Neural cell (in vitro differentiated cells): ENCODE measurements at regions not wholly inside any gene's neighbourhood (a gene's known extent, or its start where the extent isn't known, plus 50 kb on each side); places are given as distances from the start of the nearest gene placed in this dataset.

Experiments used
- H2AFZ ChIP-seq: fragments of 200-600, 300-800 bp; sonication (generic), shearing (Covaris generic); 2 replicates; pipeline ENCODE4 v1.6.0; 2014; ENCODE audit warnings: low read depth, mild to moderate bottlenecking, antibody characterized with exemption, low read length, moderate library complexity
- H3F3A ChIP-seq: fragments of 200-600 bp; shearing (Covaris generic); 2 replicates; pipeline ENCODE4 v1.6.1; 2016; ENCODE audit warnings: mild to moderate bottlenecking, moderate library complexity, mixed read lengths, antibody characterized with exemption, low read length; ENCODE audit not compliant: insufficient read depth, poor library complexity, severe bottlenecking
- H3K27ac ChIP-seq: fragments of 200-600, 300-800 bp; sonication (generic), shearing (Covaris generic); 2 replicates; pipeline ENCODE4 v1.5.1; 2014; ENCODE audit warnings: mild to moderate bottlenecking, low read length, moderate library complexity
- H3K27me3 ChIP-seq: fragments of 300-800, 200-600 bp; sonication (generic), shearing (Covaris generic); 2 replicates; pipeline ENCODE4 v1.6.0; 2014; ENCODE audit warnings: mild to moderate bottlenecking, low read depth, low read length, moderate library complexity; ENCODE audit not compliant: insufficient read depth
- H3K36me3 ChIP-seq: fragments of 300-800, 200-600 bp; sonication (generic), shearing (Covaris generic); 2 replicates; pipeline ENCODE4 v1.5.1; 2014; ENCODE audit warnings: mild to moderate bottlenecking, antibody characterized with exemption, low read length, moderate library complexity; ENCODE audit not compliant: insufficient read depth
- H3K4me2 ChIP-seq: fragments of 300-800, 200-600 bp; sonication (generic), shearing (Covaris generic); 2 replicates; pipeline ENCODE4 v1.6.0; 2014; ENCODE audit warnings: mild to moderate bottlenecking, low read length
- H3K4me3 ChIP-seq: fragments of 300-800, 200-600 bp; sonication (generic), shearing (Covaris generic); 2 replicates; pipeline ENCODE4 v1.5.1; 2014; ENCODE audit warnings: mild to moderate bottlenecking, low read length, moderate library complexity
- H3K79me2 ChIP-seq: fragments of 200-600 bp; shearing (Covaris generic); replicated peaks from 2 replicates; pipeline ENCODE4 v1.6.0; 2014; ENCODE audit warnings: mild to moderate bottlenecking, low read length, moderate library complexity; ENCODE audit not compliant: insufficient read depth
- H3K9ac ChIP-seq: fragments of 300-800, 200-600 bp; sonication (generic), shearing (Covaris generic); 2 replicates; pipeline ENCODE4 v1.6.1; 2016; ENCODE audit warnings: mild to moderate bottlenecking, low read length, mixed read lengths
- H3K9me2 ChIP-seq: fragments of 200-600 bp; shearing (Covaris generic); 2 replicates; pipeline ENCODE4 v1.6.1; 2016; ENCODE audit warnings: mild to moderate bottlenecking, low read length, mixed read lengths; ENCODE audit not compliant: insufficient read depth
- H3K9me3 ChIP-seq: fragments of 200-600, 300-800 bp; sonication (generic), shearing (Covaris generic); 2 replicates; pipeline ENCODE4 v1.6.1; 2016; ENCODE audit warnings: mild to moderate bottlenecking, mixed run types, low read length, moderate library complexity, mixed read lengths
- H4K20me1 ChIP-seq: fragments of 200-600 bp; shearing (Covaris generic); 2 replicates; pipeline ENCODE4 v1.6.1; 2016; ENCODE audit warnings: mild to moderate bottlenecking, mixed run types; ENCODE audit not compliant: insufficient read depth
- CTCF ChIP-seq: fragments of 450-650 bp; IDR thresholded peaks from 2 replicates; pipeline ENCODE4 v1.5.1; 2014; ENCODE audit warnings: antibody characterized with exemption, mild to moderate bottlenecking, moderate library complexity; ENCODE audit not compliant: poor library complexity, severe bottlenecking
- EP300 ChIP-seq: fragments of 450-650 bp; conservative IDR thresholded peaks from 2 replicates; pipeline ENCODE4 v1.6.1; 2014; ENCODE audit warnings: antibody characterized with exemption, mild to moderate bottlenecking, moderate library complexity; ENCODE audit not compliant: poor library complexity, severe bottlenecking
- EZH2 ChIP-seq: fragments of 200-600, 300-800 bp; shearing (Covaris generic), sonication (generic); IDR thresholded peaks from 2 replicates; pipeline ENCODE4 v1.6.1; 2014; ENCODE audit warnings: antibody characterized with exemption, low read length, borderline replicate concordance, mild to moderate bottlenecking; ENCODE audit not compliant: insufficient read depth, poor library complexity, severe bottlenecking
- MXI1 ChIP-seq: fragments of 450-650 bp; conservative IDR thresholded peaks from 2 replicates; pipeline ENCODE4 v1.6.1; 2014; ENCODE audit warnings: antibody characterized with exemption, mild to moderate bottlenecking; ENCODE audit not compliant: poor library complexity, severe bottlenecking
- POLR2AphosphoS5 ChIP-seq: IDR thresholded peaks from 2 replicates; pipeline ENCODE4 v1.6.1; 2012
- RAD21 ChIP-seq: fragments of 450-650 bp; conservative IDR thresholded peaks from 2 replicates; pipeline ENCODE4 v1.6.1; 2014; ENCODE audit warnings: antibody characterized with exemption, mild to moderate bottlenecking, moderate library complexity
- REST ChIP-seq: IDR thresholded peaks from 2 replicates; pipeline ENCODE4 v1.6.1; 2012; ENCODE audit warnings: borderline replicate concordance
- SMC3 ChIP-seq: fragments of 450-650 bp; conservative IDR thresholded peaks from 2 replicates; pipeline ENCODE4 v1.6.1; 2014; ENCODE audit warnings: antibody characterized with exemption, mild to moderate bottlenecking, moderate library complexity; ENCODE audit not compliant: poor library complexity
- TAF1 ChIP-seq: IDR thresholded peaks from 2 replicates; pipeline ENCODE4 v1.6.1; 2012; ENCODE audit warnings: low read depth

- no peaks in the 10 kb centered on the region for H4K20me1 ChIP-seq
- no peaks in the 10 kb centered on the region for H3K9me3 ChIP-seq
- H3K27ac ChIP-seq, result no peak overlapping the region
- H3K79me2 ChIP-seq, result no peaks in the 10 kb centered on the region
- TF ChIP-seq EZH2, result no peak
- TF ChIP-seq POLR2AphosphoS5, result no peak
- no peak for TF ChIP-seq SMC3
- no peak for TF ChIP-seq CTCF
- no peak for TF ChIP-seq REST
- TF ChIP-seq TAF1, result no peak
- no peak for TF ChIP-seq EP300
- no peaks in the 10 kb centered on the region for H3K27me3 ChIP-seq
- no peaks in the 10 kb centered on the region for H3F3A ChIP-seq
- H3K36me3 ChIP-seq, result no peaks in the 10 kb centered on the region
- H2AFZ ChIP-seq, result no peak overlapping the region
- H3K9ac ChIP-seq, result no peak overlapping the region
- no peak overlapping the region for H3K4me2 ChIP-seq
- H3K4me3 ChIP-seq, result no peak overlapping the region
- no peaks in the 10 kb centered on the region for H3K9me2 ChIP-seq
Observed at GRCh38 chr10:33542752-33543505, 208.5 kb upstream of the NRP1 start.

- H2AFZ ChIP-seq, result no peak overlapping the region
- no peaks in the 10 kb centered on the region for H3F3A ChIP-seq
- no peak overlapping the region for H3K9ac ChIP-seq
- no peaks in the 10 kb centered on the region for H4K20me1 ChIP-seq
- H3K79me2 ChIP-seq, result no peaks in the 10 kb centered on the region
- H3K27me3 ChIP-seq, result no peaks in the 10 kb centered on the region
- H3K27ac ChIP-seq, result no peak overlapping the region
- no peak for TF ChIP-seq RAD21
- TF ChIP-seq EP300, result no peak
- TF ChIP-seq POLR2AphosphoS5, result no peak
- TF ChIP-seq REST, result no peak
- no peak for TF ChIP-seq SMC3
- no peak for TF ChIP-seq EZH2
- no peak for TF ChIP-seq CTCF
- TF ChIP-seq MXI1, result no peak
- TF ChIP-seq TAF1, result no peak
- H3K36me3 ChIP-seq, result no peaks in the 10 kb centered on the region
- no peak overlapping the region for H3K4me3 ChIP-seq
- no peaks in the 10 kb centered on the region for H3K9me2 ChIP-seq
- H3K4me2 ChIP-seq, result no peak overlapping the region
- no peaks in the 10 kb centered on the region for H3K9me3 ChIP-seq
Observed at GRCh38 chr10:33539116-33539515, 204.6 kb upstream of the NRP1 start.
